HL-60 (cell line): ENCODE measurements at regions not wholly inside any gene's neighbourhood (a gene's known extent, or its start where the extent isn't known, plus 50 kb on each side); places are given as distances from the start of the nearest gene placed in this dataset.

Experiments used
- DNase-seq, 2 experiments: peaks; one replicate each; pipeline ENCODE4 v3.0.0-alpha.2; 2010 to 2020; ENCODE audit warnings: low read depth in 1 of 2, low spot score in 1 of 2
- H3K27ac ChIP-seq: fragments of 250-450 bp; sonication (Bioruptor Pico); replicated peaks from 2 replicates; pipeline ENCODE4 v1.5.1; 2020; ENCODE audit warnings: mild to moderate bottlenecking, moderate library complexity
- H3K27me3 ChIP-seq: fragments of 250-450 bp; sonication (Bioruptor Pico); 2 replicates; pipeline ENCODE4 v1.5.1; 2021; ENCODE audit warnings: mild to moderate bottlenecking, moderate library complexity; ENCODE audit not compliant: insufficient read depth, poor library complexity, severe bottlenecking
- H3K4me3 ChIP-seq: replicated peaks from 2 replicates; pipeline ENCODE4 v1.5.1; 2011; ENCODE audit warnings: mild to moderate bottlenecking, control low read depth, low read length; ENCODE audit not compliant: insufficient read depth
- CTCF ChIP-seq: IDR thresholded peaks from one replicate; pipeline ENCODE4 v1.5.1; 2011; ENCODE audit warnings: low read length, control low read depth, inconsistent platforms; ENCODE audit not compliant: insufficient read depth
- GABPA ChIP-seq: IDR thresholded peaks from 2 replicates; pipeline ENCODE4 v1.6.1; 2012; ENCODE audit warnings: low read depth
- POLR2AphosphoS5 ChIP-seq: IDR thresholded peaks from 2 replicates; pipeline ENCODE4 v1.6.1; 2012; ENCODE audit warnings: low read depth
- REST ChIP-seq: IDR thresholded peaks from 2 replicates; pipeline ENCODE4 v1.6.1; 2012; ENCODE audit warnings: low read depth; ENCODE audit not compliant: insufficient replicate concordance
- SPI1 ChIP-seq: IDR thresholded peaks from 2 replicates; pipeline ENCODE4 v1.6.1; 2012; ENCODE audit warnings: low read depth, mild to moderate bottlenecking, borderline replicate concordance

GRCh38 chr6:145289573-145289972 is 445.7 kb downstream of the EPM2A start:
- no peak overlapping the region for H3K27ac ChIP-seq
- H3K27me3 ChIP-seq, result no peaks in the 10 kb centered on the region
- TF ChIP-seq GABPA, result no peak
- no peak for TF ChIP-seq CTCF
- TF ChIP-seq SPI1, result no peak
- TF ChIP-seq POLR2AphosphoS5, result no peak
- TF ChIP-seq REST, result no peak
- DNase-seq, result no peak
- H3K4me3 ChIP-seq, result no peak overlapping the region

GRCh38 chr6:145290122-145290521 is 445.2 kb downstream of the EPM2A start:
- H3K4me3 ChIP-seq, result no peak overlapping the region
- H3K27ac ChIP-seq, result no peak overlapping the region
- TF ChIP-seq GABPA (no peak), POLR2AphosphoS5 (no peak), CTCF (no peak), SPI1 (no peak), REST (no peak)
- no peaks in the 10 kb centered on the region for H3K27me3 ChIP-seq
- no peak for DNase-seq

GRCh38 chr6:145292066-145292465 is 443.3 kb downstream of the EPM2A start:
- H3K4me3 ChIP-seq, result no peak overlapping the region
- no peak overlapping the region for H3K27ac ChIP-seq
- TF ChIP-seq POLR2AphosphoS5 (no peak), GABPA (no peak), REST (no peak), SPI1 (no peak), CTCF (no peak)
- H3K27me3 ChIP-seq, result no peaks in the 10 kb centered on the region
- no peak for DNase-seq
